ENCODE measurements at regions not wholly inside any gene's neighbourhood (a gene's known extent, or its start where the extent isn't known, plus 50 kb on each side); places are given as distances from the start of the nearest gene placed in this dataset.

DNA sequence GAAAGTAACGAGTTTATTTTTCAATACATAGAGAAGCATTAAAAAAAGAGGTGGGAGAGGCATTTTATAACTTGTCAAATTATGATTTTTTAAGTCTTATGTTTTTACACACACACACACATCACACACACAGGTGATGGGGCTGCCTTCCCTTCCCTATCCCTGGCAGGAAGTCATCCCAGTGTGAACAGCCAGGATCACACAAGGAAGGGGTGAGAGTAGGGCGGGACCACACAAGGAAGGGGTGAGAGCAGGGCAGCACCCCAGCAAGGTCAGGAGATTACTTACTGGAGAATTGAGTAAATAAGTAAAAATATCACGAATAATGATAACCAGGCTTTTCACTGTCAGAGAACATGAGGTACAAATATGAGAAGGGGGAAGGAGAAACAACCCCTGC, 372.6 kb downstream of the SEC23A start:
- no peaks in the 10 kb centered on the region for H3K9me3 ChIP-seq (ENCODE audit: control insufficient read depth in 1 of 2, insufficient read depth in 1 of 2, low read depth in 1 of 2, low read length in 2 of 2)
- BruUV-seq (replicated peaks), result no TSS peak
- DNase-seq (ENCODE audit: low read depth, low spot score) (no peak), ATAC-seq (no peak)
- no peaks in the 10 kb centered on the region for H3K4me1 ChIP-seq (ENCODE audit: control insufficient read depth in 1 of 2, insufficient read depth in 2 of 2, low read length in 2 of 2)
- ChIA-PET CTCF (interaction anchor here (1.1 kb wide), 1 partner anchor 9 kb away, joined by 3 read pairs; no protein-coding TSS in a partner anchor), RAD21 (ENCODE audit: low non-redundant PET in 1 of 2, low total read pairs in 2 of 2, uncharacterized antibody in 2 of 2, unreplicated experiment in 2 of 2) (no interaction called here), POLR2A (no interaction called here)
- TF ChIP-seq SIN3A (IDR thresholded peaks at IDR 0.05; ENCODE audit: low read depth), result no peak
- TF ChIP-seq EZH2 (IDR thresholded peaks at IDR 0.05), result no peak
- TF ChIP-seq, protein P1, sequence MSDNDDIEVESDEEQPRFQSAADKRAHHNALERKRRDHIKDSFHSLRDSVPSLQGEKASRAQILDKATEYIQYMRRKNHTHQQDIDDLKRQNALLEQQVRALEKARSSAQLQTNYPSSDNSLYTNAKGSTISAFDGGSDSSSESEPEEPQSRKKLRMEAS (IDR thresholded peaks at IDR 0.05), result no peak
- TF ChIP-seq ZFX (IDR thresholded peaks at IDR 0.05), result no peak
- TF ChIP-seq, protein P2, sequence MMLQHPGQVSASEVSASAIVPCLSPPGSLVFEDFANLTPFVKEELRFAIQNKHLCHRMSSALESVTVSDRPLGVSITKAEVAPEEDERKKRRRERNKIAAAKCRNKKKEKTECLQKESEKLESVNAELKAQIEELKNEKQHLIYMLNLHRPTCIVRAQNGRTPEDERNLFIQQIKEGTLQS (IDR thresholded peaks at IDR 0.05), result no peak
- no peak for TF ChIP-seq FOSL1 (IDR thresholded peaks at IDR 0.05; ENCODE audit: low read depth)
- TF ChIP-seq EGR1 (IDR thresholded peaks at IDR 0.05; ENCODE audit: low read depth), result no peak
- no peak for TF ChIP-seq YY1 (IDR thresholded peaks at IDR 0.05; ENCODE audit: extremely low read depth, insufficient replicate concordance, low read depth, low read length)
- no peak for TF ChIP-seq EZH2phosphoT487 (IDR thresholded peaks at IDR 0.05; ENCODE audit: borderline replicate concordance)
- no peak for TF ChIP-seq POLR2AphosphoS5 (IDR thresholded peaks at IDR 0.05; ENCODE audit: low read depth, low read length)
- TF ChIP-seq TCF7L2 (IDR thresholded peaks at IDR 0.05; ENCODE audit: borderline replicate concordance, extremely low read depth, insufficient read depth, insufficient read length), result no peak
- TF ChIP-seq ZNF274 (IDR thresholded peaks at IDR 0.05; ENCODE audit: low read depth, low read length), result no peak
- no peak for TF ChIP-seq JUND (IDR thresholded peaks at IDR 0.05)
- no peak for TF ChIP-seq CBX3 (IDR thresholded peaks at IDR 0.05; ENCODE audit: low read depth)
- no peak for TF ChIP-seq ELF1 (IDR thresholded peaks at IDR 0.05; ENCODE audit: borderline replicate concordance, low read depth)
- no peak for TF ChIP-seq SP1 (IDR thresholded peaks at IDR 0.05; ENCODE audit: low read depth)
- no peak overlapping the region for H2AFZ ChIP-seq (ENCODE audit: low read depth, low read length, poor library complexity, severe bottlenecking)
- no peak overlapping the region for H3K9ac ChIP-seq (ENCODE audit: low read length)
- H3K4me2 ChIP-seq (ENCODE audit: low read length), result no peak overlapping the region
- H3K27ac ChIP-seq (ENCODE audit: low read depth, low read length), result no peak overlapping the region
- H3K79me2 ChIP-seq (ENCODE audit: insufficient read depth, low read length), result no peaks in the 10 kb centered on the region
- intact Hi-C loops (cut with micrococcal nuclease), result no loop called here
- H3K36me3 ChIP-seq (ENCODE audit: control insufficient read depth in 1 of 2, insufficient read depth in 2 of 2, low read length in 2 of 2), result no peaks in the 10 kb centered on the region
- no peaks in the 10 kb centered on the region for H3K9me2 ChIP-seq (ENCODE audit: insufficient read depth)
- H4K20me1 ChIP-seq (ENCODE audit: insufficient read depth), result no peaks in the 10 kb centered on the region
- H3K4me3 ChIP-seq (replicated peaks in 1 of 2; ENCODE audit: low read depth in 1 of 2, low read length in 2 of 2), result no peak overlapping the region
- H3K27me3 ChIP-seq (ENCODE audit: insufficient read depth, low read length), result no peaks in the 10 kb centered on the region; the same call in 1 of the 2 replicates

Data from HCT116 (cell line).